Loucy (cell line): ENCODE measurements at regions not wholly inside any gene's neighbourhood (a gene's known extent, or its start where the extent isn't known, plus 50 kb on each side); places are given as distances from the start of the nearest gene placed in this dataset.
A peak's percentile ranks its signal among the peaks of the same experiment; 100 is the strongest.

Source experiments
- CTCF ChIP-seq: fragments of 200-600 bp; sonication (generic); conservative IDR thresholded peaks from 2 replicates; pipeline ENCODE4 v1.5.1; 2014; ENCODE audit warnings: mild to moderate bottlenecking, antibody characterized with exemption, low read length
- EZH2phosphoT487 ChIP-seq: fragments of 200-600 bp; IDR thresholded peaks from 2 replicates; pipeline ENCODE4 v1.6.1; 2018; ENCODE audit warnings: antibody characterized with exemption, mild to moderate bottlenecking, moderate library complexity, borderline replicate concordance

- TF ChIP-seq CTCF: peak; percentile 29; the same call in 1 of the 2 replicates
- no peak for TF ChIP-seq EZH2phosphoT487
Measured at GRCh38 chr13:81012031-81012430, 671.1 kb upstream of the SPRY2 start.
